SH-SY5Y (cell line): ENCODE measurements at regions not wholly inside any gene's neighbourhood (a gene's known extent, or its start where the extent isn't known, plus 50 kb on each side); places are given as distances from the start of the nearest gene placed in this dataset.

ENCODE experiments used
- GATA2 ChIP-seq: IDR thresholded peaks from 2 replicates; pipeline ENCODE4 v1.6.1; 2011; ENCODE audit warnings: mild to moderate bottlenecking, low read depth, low read length
- GATA3 ChIP-seq: IDR thresholded peaks from 2 replicates; pipeline ENCODE4 v1.6.1; 2011; ENCODE audit warnings: low read depth, mild to moderate bottlenecking, low read length, moderate library complexity

GRCh38 chr11:80280737-80281136 lies 839.9 kb upstream of the TENM4 start:
- TF ChIP-seq GATA3, result no peak
- no peak for TF ChIP-seq GATA2

GRCh38 chr11:80261776-80262175 lies 820.9 kb upstream of the TENM4 start:
- TF ChIP-seq GATA2 (no peak), GATA3 (no peak)

- no peak for TF ChIP-seq GATA2
- no peak for TF ChIP-seq GATA3
These were observed 814.2 kb upstream of the TENM4 start for GRCh38 chr11:80255021-80255420.

- TF ChIP-seq GATA3, result no peak
- no peak for TF ChIP-seq GATA2
These were observed 800.9 kb upstream of the TENM4 start for GRCh38 chr11:80241766-80242165.

- TF ChIP-seq GATA2, result no peak
- no peak for TF ChIP-seq GATA3
These were observed 799.4 kb upstream of the TENM4 start for GRCh38 chr11:80240245-80240644.

GRCh38 chr11:80239217-80239616 lies 798.4 kb upstream of the TENM4 start:
- TF ChIP-seq GATA3 (no peak), GATA2 (no peak)

GRCh38 chr11:80227915-80228314 lies 787.1 kb upstream of the TENM4 start:
- TF ChIP-seq GATA3, result no peak
- no peak for TF ChIP-seq GATA2

GRCh38 chr11:80214413-80214812 lies 773.6 kb upstream of the TENM4 start:
- no peak for TF ChIP-seq GATA2
- TF ChIP-seq GATA3, result no peak

- TF ChIP-seq GATA2 (no peak), GATA3 (no peak)
These were observed 770.8 kb upstream of the TENM4 start for GRCh38 chr11:80211673-80212072.

- TF ChIP-seq GATA3, result no peak
- no peak for TF ChIP-seq GATA2
These were observed 763.2 kb upstream of the TENM4 start for GRCh38 chr11:80204021-80204420.

- TF ChIP-seq GATA2 (no peak), GATA3 (no peak)
These were observed 756.2 kb upstream of the TENM4 start for GRCh38 chr11:80196932-80197554.

- TF ChIP-seq GATA2 (no peak), GATA3 (no peak)
These were observed 755.2 kb upstream of the TENM4 start for GRCh38 chr11:80196041-80196440.

- TF ChIP-seq GATA2, result no peak
- TF ChIP-seq GATA3, result peak; percentile 73
These were observed 753.8 kb upstream of the TENM4 start for GRCh38 chr11:80194625-80195024.

GRCh38 chr11:80194016-80194415 lies 753.2 kb upstream of the TENM4 start:
- no peak for TF ChIP-seq GATA2
- TF ChIP-seq GATA3, result no peak

GRCh38 chr11:80188076-80188627 lies 747.3 kb upstream of the TENM4 start:
- no peak for TF ChIP-seq GATA3
- TF ChIP-seq GATA2, result no peak
